ENCODE measurements at regions not wholly inside any gene's neighbourhood (a gene's known extent, or its start where the extent isn't known, plus 50 kb on each side); places are given as distances from the start of the nearest gene placed in this dataset.

DNA sequence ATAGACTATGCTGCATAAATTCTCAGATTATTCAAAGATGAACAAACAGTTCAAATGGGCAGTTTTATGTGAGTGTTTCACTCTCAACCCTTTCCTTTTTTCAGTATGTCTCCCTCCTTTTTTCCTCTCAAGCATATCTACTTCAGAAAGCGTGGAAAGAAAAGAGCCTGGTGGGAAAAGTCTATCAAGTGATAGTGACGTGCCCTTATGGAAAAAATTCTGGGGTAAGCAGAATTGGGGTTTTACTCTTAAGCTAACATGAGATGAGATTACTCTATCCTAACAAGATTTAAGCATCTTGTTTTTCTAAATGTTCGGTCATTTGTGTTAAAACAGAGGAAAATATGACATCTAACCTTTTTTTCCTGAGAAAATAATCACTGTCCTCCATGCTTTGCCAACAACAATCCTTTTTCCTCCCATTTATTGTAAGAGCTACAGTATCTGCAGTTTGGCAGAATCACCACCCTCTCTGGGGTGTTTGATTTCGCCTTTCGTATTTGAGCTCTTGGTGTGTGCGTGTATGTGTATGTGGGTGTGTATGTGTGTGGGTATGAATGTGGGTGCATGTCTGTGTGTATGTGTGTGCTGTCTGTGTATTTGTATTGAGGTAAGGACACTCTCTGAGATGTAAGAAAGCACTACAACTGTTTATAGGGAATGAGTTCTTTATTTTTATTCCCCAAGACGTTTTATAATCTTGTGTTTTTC lies 143.9 kb upstream of the L3MBTL4 start:
- Histone ChIP-seq H3K4me3 (ENCODE audit: extremely low read depth, insufficient read depth, low read length, poor library complexity, severe bottlenecking) (no peak overlapping the region), H3K4me1 (ENCODE audit: control insufficient read depth, insufficient read depth, low read length, poor library complexity, severe bottlenecking) (peaks cover 15% of the 10 kb centered on the region), H3K27ac (ENCODE audit: low read depth, low read length, severe bottlenecking) (peak overlapping the region; percentile 97), H3K9me3 (ENCODE audit: control insufficient read depth, low read length) (no peaks in the 10 kb centered on the region), H3K36me3 (ENCODE audit: control insufficient read depth, insufficient read depth, low read length) (no peaks in the 10 kb centered on the region)
- 69 to 87% methylated on average over 3 of the region's 7 CpGs for WGBS, 2 experiments (ENCODE audit: insufficient coverage in 2 of 2)

- H3K4me3 ChIP-seq (ENCODE audit: extremely low read depth, insufficient read depth, low read length, poor library complexity, severe bottlenecking): no peak overlapping the region
- H3K36me3 ChIP-seq (ENCODE audit: control insufficient read depth, insufficient read depth, low read length): no peaks in the 10 kb centered on the region
- no CpG with 5 or more reads among the region's 1 CpG for WGBS, 2 experiments (ENCODE audit: insufficient coverage in 2 of 2)
- H3K4me1 ChIP-seq (ENCODE audit: control insufficient read depth, insufficient read depth, low read length, poor library complexity, severe bottlenecking): peaks cover 15% of the 10 kb centered on the region
- no peaks in the 10 kb centered on the region for H3K9me3 ChIP-seq (ENCODE audit: control insufficient read depth, low read length)
- H3K27ac ChIP-seq (ENCODE audit: low read depth, low read length, severe bottlenecking): peak overlapping the region; percentile 97
These were observed 144.6 kb upstream of the L3MBTL4 start for GRCh38 chr18:6559296-6559695.

GRCh38 chr18:6561016-6561415 lies 146.3 kb upstream of the L3MBTL4 start:
- WGBS, 2 experiments (ENCODE audit: insufficient coverage in 2 of 2): 91 to 93% methylated on average over 3 to 5 of the region's 9 CpGs
- H3K4me1 ChIP-seq (ENCODE audit: control insufficient read depth, insufficient read depth, low read length, poor library complexity, severe bottlenecking): peaks cover 27% of the 10 kb centered on the region
- peak overlapping the region; percentile 61 for H3K27ac ChIP-seq (ENCODE audit: low read depth, low read length, severe bottlenecking)
- no peaks in the 10 kb centered on the region for H3K36me3 ChIP-seq (ENCODE audit: control insufficient read depth, insufficient read depth, low read length)
- H3K4me3 ChIP-seq (ENCODE audit: extremely low read depth, insufficient read depth, low read length, poor library complexity, severe bottlenecking): no peak overlapping the region
- no peaks in the 10 kb centered on the region for H3K9me3 ChIP-seq (ENCODE audit: control insufficient read depth, low read length)

DNA sequence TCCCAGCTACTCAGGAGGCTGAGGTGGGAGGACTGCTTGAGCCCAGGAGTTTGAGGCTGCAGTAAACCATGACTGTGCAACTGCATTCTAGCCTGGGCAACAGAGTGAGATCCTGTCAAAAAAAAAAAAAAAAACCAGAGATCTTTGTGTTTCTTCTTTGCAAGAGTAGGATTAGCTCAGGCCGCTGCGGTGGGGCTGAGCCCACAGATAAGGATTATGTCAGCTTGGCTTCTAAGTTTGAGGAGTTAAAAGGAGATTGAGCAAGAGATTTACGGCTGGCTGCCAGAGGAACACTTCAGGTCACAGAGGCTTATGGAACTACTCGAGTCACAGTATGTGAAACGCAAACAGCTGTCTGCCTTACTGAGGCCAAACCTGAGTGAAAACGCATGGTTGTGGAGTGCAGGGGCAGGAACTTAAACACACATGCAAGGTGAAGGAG lies 146.7 kb upstream of the L3MBTL4 start:
- Histone ChIP-seq H3K4me1 (ENCODE audit: control insufficient read depth, insufficient read depth, low read length, poor library complexity, severe bottlenecking) (peaks cover 32% of the 10 kb centered on the region), H3K9me3 (ENCODE audit: control insufficient read depth, low read length) (no peaks in the 10 kb centered on the region), H3K36me3 (ENCODE audit: control insufficient read depth, insufficient read depth, low read length) (no peaks in the 10 kb centered on the region), H3K27ac (ENCODE audit: low read depth, low read length, severe bottlenecking) (peak overlapping the region; percentile 61), H3K4me3 (ENCODE audit: extremely low read depth, insufficient read depth, low read length, poor library complexity, severe bottlenecking) (no peak overlapping the region)
- 74 to 80% methylated on average over 5 to 6 of the region's 6 CpGs for WGBS, 2 experiments (ENCODE audit: insufficient coverage in 2 of 2)

- H3K4me3 ChIP-seq (ENCODE audit: extremely low read depth, insufficient read depth, low read length, poor library complexity, severe bottlenecking): no peak overlapping the region
- H3K36me3 ChIP-seq (ENCODE audit: control insufficient read depth, insufficient read depth, low read length): no peaks in the 10 kb centered on the region
- peak overlapping the region; percentile 61 for H3K27ac ChIP-seq (ENCODE audit: low read depth, low read length, severe bottlenecking)
- WGBS, 2 experiments (ENCODE audit: insufficient coverage in 2 of 2): 80 to 86% methylated on average over 5 to 8 of the region's 8 CpGs
- H3K4me1 ChIP-seq (ENCODE audit: control insufficient read depth, insufficient read depth, low read length, poor library complexity, severe bottlenecking): peaks cover 30% of the 10 kb centered on the region
- no peaks in the 10 kb centered on the region for H3K9me3 ChIP-seq (ENCODE audit: control insufficient read depth, low read length)
These were observed 147.2 kb upstream of the L3MBTL4 start for GRCh38 chr18:6561862-6562291.

GRCh38 chr18:6563896-6564295 lies 149.2 kb upstream of the L3MBTL4 start:
- no peaks in the 10 kb centered on the region for H3K36me3 ChIP-seq (ENCODE audit: control insufficient read depth, insufficient read depth, low read length)
- no peaks in the 10 kb centered on the region for H3K9me3 ChIP-seq (ENCODE audit: control insufficient read depth, low read length)
- H3K27ac ChIP-seq (ENCODE audit: low read depth, low read length, severe bottlenecking): no peak overlapping the region
- no peak overlapping the region for H3K4me3 ChIP-seq (ENCODE audit: extremely low read depth, insufficient read depth, low read length, poor library complexity, severe bottlenecking)
- H3K4me1 ChIP-seq (ENCODE audit: control insufficient read depth, insufficient read depth, low read length, poor library complexity, severe bottlenecking): peaks cover 18% of the 10 kb centered on the region
- 90% methylated on average over 1 of the region's 1 CpG; no CpG with 5 or more reads in 1 of the 2 experiments for WGBS, 2 experiments (ENCODE audit: insufficient coverage in 2 of 2)

- Histone ChIP-seq H3K4me3 (ENCODE audit: extremely low read depth, insufficient read depth, low read length, poor library complexity, severe bottlenecking) (no peak overlapping the region), H3K36me3 (ENCODE audit: control insufficient read depth, insufficient read depth, low read length) (no peaks in the 10 kb centered on the region), H3K9me3 (ENCODE audit: control insufficient read depth, low read length) (no peaks in the 10 kb centered on the region), H3K4me1 (ENCODE audit: control insufficient read depth, insufficient read depth, low read length, poor library complexity, severe bottlenecking) (peaks cover 18% of the 10 kb centered on the region), H3K27ac (ENCODE audit: low read depth, low read length, severe bottlenecking) (peak overlapping the region; percentile 49)
- whole genome bisulfite sequencing, 2 experiments (ENCODE audit: insufficient coverage in 2 of 2): no CpG with 5 or more reads among the region's 4 CpGs
These were observed 150.5 kb upstream of the L3MBTL4 start for GRCh38 chr18:6564950-6565814.

GRCh38 chr18:6565815-6566081 lies 151.0 kb upstream of the L3MBTL4 start:
- peaks cover 18% of the 10 kb centered on the region for H3K4me1 ChIP-seq (ENCODE audit: control insufficient read depth, insufficient read depth, low read length, poor library complexity, severe bottlenecking)
- WGBS, 2 experiments (ENCODE audit: insufficient coverage in 2 of 2): 79 to 100% methylated on average over 1 to 2 of the region's 2 CpGs
- H3K36me3 ChIP-seq (ENCODE audit: control insufficient read depth, insufficient read depth, low read length): no peaks in the 10 kb centered on the region
- no peaks in the 10 kb centered on the region for H3K9me3 ChIP-seq (ENCODE audit: control insufficient read depth, low read length)
- H3K27ac ChIP-seq (ENCODE audit: low read depth, low read length, severe bottlenecking): peak overlapping the region; percentile 41
- H3K4me3 ChIP-seq (ENCODE audit: extremely low read depth, insufficient read depth, low read length, poor library complexity, severe bottlenecking): no peak overlapping the region

- WGBS, 2 experiments (ENCODE audit: insufficient coverage in 2 of 2): no CpG with 5 or more reads among the region's 3 CpGs
- Histone ChIP-seq H3K9me3 (ENCODE audit: control insufficient read depth, low read length) (no peaks in the 10 kb centered on the region), H3K4me1 (ENCODE audit: control insufficient read depth, insufficient read depth, low read length, poor library complexity, severe bottlenecking) (peaks cover 18% of the 10 kb centered on the region), H3K27ac (ENCODE audit: low read depth, low read length, severe bottlenecking) (peak overlapping the region; percentile 41), H3K36me3 (ENCODE audit: control insufficient read depth, insufficient read depth, low read length) (no peaks in the 10 kb centered on the region), H3K4me3 (ENCODE audit: extremely low read depth, insufficient read depth, low read length, poor library complexity, severe bottlenecking) (no peak overlapping the region)
These were observed 151.7 kb upstream of the L3MBTL4 start for GRCh38 chr18:6566338-6566911.

DNA sequence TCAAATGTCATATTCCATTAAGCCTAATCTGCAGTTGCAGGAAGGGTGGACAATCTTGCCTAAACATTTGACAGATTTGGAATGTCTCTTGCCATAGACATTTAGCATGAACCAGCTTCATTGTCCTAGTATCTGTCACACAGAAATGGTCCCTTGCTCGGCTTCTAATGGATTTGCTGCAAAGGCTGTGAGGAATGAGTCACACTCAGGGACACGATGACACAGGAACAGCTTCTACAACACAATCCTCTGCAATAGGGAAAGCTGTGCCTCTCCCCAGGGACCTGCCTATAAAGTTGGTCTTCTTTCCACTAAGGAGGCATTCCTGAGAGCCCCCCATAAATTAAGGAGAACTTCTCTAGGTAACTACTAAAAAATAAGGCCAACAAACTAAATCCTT lies 155.1 kb upstream of the L3MBTL4 start:
- 32 to 49% methylated on average over 2 of the region's 2 CpGs for WGBS, 2 experiments (ENCODE audit: insufficient coverage in 2 of 2)
- peaks cover 18% of the 10 kb centered on the region for H3K4me1 ChIP-seq (ENCODE audit: control insufficient read depth, insufficient read depth, low read length, poor library complexity, severe bottlenecking)
- H3K9me3 ChIP-seq (ENCODE audit: control insufficient read depth, low read length): no peaks in the 10 kb centered on the region
- H3K27ac ChIP-seq (ENCODE audit: low read depth, low read length, severe bottlenecking): no peak overlapping the region
- no peaks in the 10 kb centered on the region for H3K36me3 ChIP-seq (ENCODE audit: control insufficient read depth, insufficient read depth, low read length)
- no peak overlapping the region for H3K4me3 ChIP-seq (ENCODE audit: extremely low read depth, insufficient read depth, low read length, poor library complexity, severe bottlenecking)
